Caco-2 (cell line): ENCODE measurements at regions not wholly inside any gene's neighbourhood (a gene's known extent, or its start where the extent isn't known, plus 50 kb on each side); places are given as distances from the start of the nearest gene placed in this dataset.

Experiments
- BruUV-seq: library from RNA; stranded (reverse); fragments of 400-500 nt; replicated peaks from 2 replicates; lab custom pipeline; 2021; lab: Mats Ljungman, UMichigan
- CTCF ChIA-PET: fragments of 300-600 bp; sonication (Branson Sonifier 250); formaldehyde crosslinking; loops from one replicate; lab custom pipeline; 2022; ENCODE audit warnings: antibody characterized with exemption; lab: Charles Lee
- POLR2A ChIA-PET: fragments of 300-600 bp; sonication (Branson Sonifier 250); formaldehyde crosslinking; loops from one replicate; lab custom pipeline; 2022; ENCODE audit warnings: antibody characterized with exemption; lab: Charles Lee
- DNase-seq, 2 experiments: peaks; one replicate each; pipeline versions ENCODE4 v3.0.0 to v3.0.0-alpha.2; 2020 to 2022
- H3K27me3 ChIP-seq: replicated peaks from 2 replicates; pipeline ENCODE4 v1.6.0; 2011; ENCODE audit warnings: low read length; ENCODE audit not compliant: control insufficient read depth, insufficient read depth
- H3K36me3 ChIP-seq: 2 replicates; pipeline ENCODE4 v1.5.1; 2011; ENCODE audit warnings: low read length; ENCODE audit not compliant: control insufficient read depth, insufficient read depth
- H3K4me1 ChIP-seq: fragments of 250-450 bp; sonication (Bioruptor Pico); 2 replicates; pipeline ENCODE4 v1.5.1; 2020; ENCODE audit warnings: mild to moderate bottlenecking
- H3K4me3 ChIP-seq: 2 replicates; pipeline ENCODE4 v1.5.1; 2011; ENCODE audit warnings: low read depth, mild to moderate bottlenecking, control low read depth, low read length
- H3K9me3 ChIP-seq: fragments of 250-450 bp; sonication (Bioruptor Pico); 2 replicates; pipeline ENCODE4 v1.5.1; 2020; ENCODE audit warnings: mild to moderate bottlenecking, moderate library complexity
- H3K27ac Mint-ChIP-seq: one replicate; pipeline ENCODE4 v1.8.0; 2022; ENCODE audit warnings: mixed read lengths; ENCODE audit not compliant: unreplicated experiment
- H3K27me3 Mint-ChIP-seq: one replicate; pipeline ENCODE4 v1.8.0; 2022; ENCODE audit warnings: mixed read lengths; ENCODE audit not compliant: insufficient read depth, unreplicated experiment
- H3K36me3 Mint-ChIP-seq: one replicate; pipeline ENCODE4 v1.8.0; 2022; ENCODE audit warnings: mild to moderate bottlenecking, mixed read lengths; ENCODE audit not compliant: insufficient read depth, unreplicated experiment
- H3K4me1 Mint-ChIP-seq: one replicate; pipeline ENCODE4 v1.8.0; 2022; ENCODE audit warnings: low read depth, mixed read lengths; ENCODE audit not compliant: unreplicated experiment
- H3K4me3 Mint-ChIP-seq: one replicate; pipeline ENCODE4 v1.8.0; 2022; ENCODE audit warnings: mild to moderate bottlenecking, moderate library complexity, mixed read lengths; ENCODE audit not compliant: unreplicated experiment
- H3K9me3 Mint-ChIP-seq: one replicate; pipeline ENCODE4 v1.8.0; 2022; ENCODE audit warnings: mixed read lengths; ENCODE audit not compliant: unreplicated experiment
- CTCF ChIP-seq, 2 experiments: fragments of 200-600 bp in 1 of 2; IDR thresholded peaks; 1 replicate in 1 of 2; 2 replicates in 1 of 2; pipeline versions ENCODE4 v1.5.1 to v1.8.0; 2011 to 2022; ENCODE audit warnings: antibody characterized with exemption in 1 of 2, control low read depth in 1 of 2, inconsistent platforms in 1 of 2, low read depth in 1 of 2, low read length in 1 of 2, mild to moderate bottlenecking in 1 of 2, moderate library complexity in 1 of 2; ENCODE audit not compliant: insufficient read depth in 1 of 2, severe bottlenecking in 1 of 2, unreplicated experiment in 1 of 2
- intact Hi-C: fragments of 100-400 bp; cut with micrococcal nuclease; formaldehyde crosslinking; loops from one replicate; pipeline ENCODE4 v1.10.0; 2022; ENCODE audit not compliant: unreplicated experiment

- Mint-ChIP-seq H3K9me3 (no peaks in the 10 kb centered on the region), H3K27me3 (no peaks in the 10 kb centered on the region), H3K4me1 (no peaks in the 10 kb centered on the region), H3K27ac (no peak overlapping the region), H3K36me3 (no peaks in the 10 kb centered on the region), H3K4me3 (no peak overlapping the region)
- Histone ChIP-seq H3K36me3 (no peaks in the 10 kb centered on the region), H3K4me3 (no peak overlapping the region), H3K9me3 (no peaks in the 10 kb centered on the region), H3K4me1 (no peaks in the 10 kb centered on the region), H3K27me3 (no peaks in the 10 kb centered on the region)
- no TSS peak for BruUV-seq
- no peak for TF ChIP-seq CTCF (IDR thresholded peaks at IDR 0.05; ENCODE audit: insufficient read depth in 1 of 2, low read depth in 1 of 2, low read length in 1 of 2, severe bottlenecking in 1 of 2, unreplicated experiment in 1 of 2)
- intact Hi-C loops: no loop called here
- ChIA-PET CTCF (no interaction called here), POLR2A (no interaction called here)
- DNase-seq: no peak
Measured at GRCh38 chr7:116386674-116387073, 112.9 kb upstream of the CAV2 start.

DNA sequence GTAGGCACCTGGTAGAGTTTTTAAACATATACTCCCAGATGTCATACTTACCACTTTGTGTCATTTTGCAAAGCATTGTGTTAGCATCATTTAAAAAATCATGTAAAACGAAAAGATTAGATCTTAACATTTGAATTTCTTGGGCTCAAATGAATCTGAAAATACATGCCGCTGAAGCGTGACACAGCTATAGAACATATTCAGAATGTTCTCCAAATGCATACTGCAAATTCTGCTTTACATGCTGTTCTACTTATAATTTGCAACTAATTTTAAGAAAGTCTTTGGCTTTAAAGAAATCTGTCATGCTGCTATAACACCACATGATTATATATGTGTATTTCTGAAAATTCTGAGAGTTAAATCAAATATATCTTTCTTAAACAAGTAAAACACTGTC lies 109.2 kb upstream of the CAV2 start:
- no peak overlapping the region for H3K4me3 Mint-ChIP-seq
- TF ChIP-seq CTCF (IDR thresholded peaks at IDR 0.05; ENCODE audit: insufficient read depth in 1 of 2, low read depth in 1 of 2, low read length in 1 of 2, severe bottlenecking in 1 of 2, unreplicated experiment in 1 of 2): no peak
- H3K9me3 Mint-ChIP-seq: no peaks in the 10 kb centered on the region
- DNase-seq: no peak
- Histone ChIP-seq H3K36me3 (no peaks in the 10 kb centered on the region), H3K27me3 (no peaks in the 10 kb centered on the region), H3K4me1 (no peaks in the 10 kb centered on the region), H3K4me3 (no peak overlapping the region), H3K9me3 (no peaks in the 10 kb centered on the region)
- ChIA-PET POLR2A (no interaction called here), CTCF (no interaction called here)
- no peak overlapping the region for H3K27ac Mint-ChIP-seq
- no TSS peak for BruUV-seq
- intact Hi-C loops: no loop called here
- no peaks in the 10 kb centered on the region for H3K27me3 Mint-ChIP-seq
- H3K36me3 Mint-ChIP-seq: no peaks in the 10 kb centered on the region
- peaks cover 6% of the 10 kb centered on the region for H3K4me1 Mint-ChIP-seq

- TF ChIP-seq CTCF (IDR thresholded peaks at IDR 0.05; ENCODE audit: insufficient read depth in 1 of 2, low read depth in 1 of 2, low read length in 1 of 2, severe bottlenecking in 1 of 2, unreplicated experiment in 1 of 2): no peak
- intact Hi-C loops: no loop called here
- Histone ChIP-seq H3K36me3 (no peaks in the 10 kb centered on the region), H3K27me3 (no peaks in the 10 kb centered on the region), H3K4me1 (no peaks in the 10 kb centered on the region), H3K4me3 (no peak overlapping the region), H3K9me3 (no peaks in the 10 kb centered on the region)
- Mint-ChIP-seq H3K4me1 (peaks cover 6% of the 10 kb centered on the region), H3K36me3 (no peaks in the 10 kb centered on the region), H3K9me3 (no peaks in the 10 kb centered on the region), H3K27ac (no peak overlapping the region), H3K27me3 (no peaks in the 10 kb centered on the region), H3K4me3 (no peak overlapping the region)
- CTCF ChIA-PET: no interaction called here
- POLR2A ChIA-PET: no interaction called here
- DNase-seq: no peak
- BruUV-seq: no TSS peak
Measured at GRCh38 chr7:116392806-116393205, 106.7 kb upstream of the CAV2 start.
